ENCODE measurements at regions not wholly inside any gene's neighbourhood (a gene's known extent, or its start where the extent isn't known, plus 50 kb on each side); places are given as distances from the start of the nearest gene placed in this dataset.

- no peak for TF ChIP-seq EP300 (IDR thresholded peaks at IDR 0.05)
- no peak for TF ChIP-seq POLR2A (IDR thresholded peaks at IDR 0.05; ENCODE audit: low read depth)
- TF ChIP-seq CTCF (IDR thresholded peaks at IDR 0.05) = no peak
- TF ChIP-seq POLR2AphosphoS5 (IDR thresholded peaks at IDR 0.05) = no peak
Measured at GRCh38 chr20:57908704-57909630, 199.2 kb upstream of the PMEPA1 start.
